HG03354 (cell line): ENCODE measurements at regions not wholly inside any gene's neighbourhood (a gene's known extent, or its start where the extent isn't known, plus 50 kb on each side); places are given as distances from the start of the nearest gene placed in this dataset.

Experiments
- ATAC-seq: cut with Tn5 transposase; IDR thresholded peaks from one replicate; pipeline ENCODE4 v1.9.1; 2021; ENCODE audit warnings: mild to moderate bottlenecking; ENCODE audit not compliant: unreplicated experiment, poor library complexity, severe bottlenecking

GRCh38 chr14:26765301-26765700 is 167.5 kb upstream of the NOVA1 start:
- ATAC-seq: no peak

GRCh38 chr14:26765768-26766520 is 168.1 kb upstream of the NOVA1 start:
- no peak for ATAC-seq

GRCh38 chr14:26766726-26767125 is 168.9 kb upstream of the NOVA1 start:
- ATAC-seq: no peak

GRCh38 chr14:26773906-26774593 is 176.2 kb upstream of the NOVA1 start:
- ATAC-seq: no peak

- no peak for ATAC-seq
Measured at GRCh38 chr14:26775765-26776563, 178.1 kb upstream of the NOVA1 start.

- ATAC-seq: no peak
Measured at GRCh38 chr14:26791117-26791806, 193.4 kb upstream of the NOVA1 start.

- ATAC-seq: no peak
Measured at GRCh38 chr14:26794731-26795130, 196.9 kb upstream of the NOVA1 start.

- ATAC-seq: no peak
Measured at GRCh38 chr14:26808407-26808806, 210.6 kb upstream of the NOVA1 start.

GRCh38 chr14:26810631-26811030 is 212.8 kb upstream of the NOVA1 start:
- no peak for ATAC-seq

- no peak for ATAC-seq
Measured at GRCh38 chr14:26811756-26812305, 214.0 kb upstream of the NOVA1 start.

GRCh38 chr14:26820138-26820537 is 222.3 kb upstream of the NOVA1 start:
- no peak for ATAC-seq

- no peak for ATAC-seq
Measured at GRCh38 chr14:26820572-26820971, 222.7 kb upstream of the NOVA1 start.

- no peak for ATAC-seq
Measured at GRCh38 chr14:26828741-26829140, 230.9 kb upstream of the NOVA1 start.

GRCh38 chr14:26833621-26834176 is 235.9 kb upstream of the NOVA1 start:
- ATAC-seq: no peak

GRCh38 chr14:26835979-26836570 is 238.2 kb upstream of the NOVA1 start:
- ATAC-seq: no peak

GRCh38 chr14:26839481-26839880 is 241.6 kb upstream of the NOVA1 start:
- ATAC-seq: no peak

GRCh38 chr14:26841326-26841725 is 243.5 kb upstream of the NOVA1 start:
- no peak for ATAC-seq

- no peak for ATAC-seq
Measured at GRCh38 chr14:26841920-26842741, 244.3 kb upstream of the NOVA1 start.
